Hematopoietic multipotent progenitor cell treated with erythropoietin and hydrocortisone succinate and interleukin-3 and kit ligand, for 17 days (in vitro differentiated cells): ENCODE measurements at regions not wholly inside any gene's neighbourhood (a gene's known extent, or its start where the extent isn't known, plus 50 kb on each side); places are given as distances from the start of the nearest gene placed in this dataset.

Experiments
- DNase-seq: peaks from one replicate; pipeline ENCODE4 v3.0.0-alpha.2; 2015; ENCODE audit warnings: low spot score

DNA sequence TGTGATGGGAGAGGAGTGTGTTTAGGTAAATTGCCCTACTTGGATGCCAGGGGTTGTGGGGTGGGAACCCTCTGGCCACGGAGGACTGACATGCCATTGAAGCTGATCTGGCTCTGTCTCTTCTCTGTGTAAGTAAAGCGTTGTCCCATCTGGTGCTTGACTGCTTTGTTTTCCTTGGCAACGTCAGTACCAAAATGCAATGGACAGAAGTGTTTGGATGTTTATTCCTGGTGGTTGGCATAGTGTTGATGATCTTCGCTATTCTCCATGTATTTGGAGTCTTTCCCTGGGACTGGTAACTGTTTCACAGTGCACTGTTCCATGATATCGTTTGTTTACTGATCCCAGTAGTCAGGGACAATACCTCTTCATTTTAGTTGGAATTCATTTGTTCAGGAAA, 130.5 kb upstream of the MCTP2 start:
- no peak for DNase-seq

DNA sequence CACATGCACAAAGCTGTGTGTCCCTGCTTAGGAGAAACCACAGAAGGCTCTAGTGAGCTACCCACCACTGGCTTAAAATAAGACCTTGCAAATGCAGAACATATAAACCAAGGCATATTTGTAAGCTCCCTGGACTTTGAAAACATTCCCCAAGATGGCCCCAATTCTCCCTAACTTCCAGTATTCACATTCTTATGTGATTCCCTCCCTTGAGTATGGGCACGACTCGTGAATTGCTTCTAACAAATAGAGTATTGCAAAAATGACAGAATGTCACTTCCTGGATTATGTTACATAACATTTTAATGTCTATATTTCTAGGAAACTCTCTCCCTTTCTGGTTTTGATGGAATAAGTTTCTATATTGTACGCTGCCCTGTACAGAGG, 131.8 kb upstream of the MCTP2 start:
- no peak for DNase-seq

DNA sequence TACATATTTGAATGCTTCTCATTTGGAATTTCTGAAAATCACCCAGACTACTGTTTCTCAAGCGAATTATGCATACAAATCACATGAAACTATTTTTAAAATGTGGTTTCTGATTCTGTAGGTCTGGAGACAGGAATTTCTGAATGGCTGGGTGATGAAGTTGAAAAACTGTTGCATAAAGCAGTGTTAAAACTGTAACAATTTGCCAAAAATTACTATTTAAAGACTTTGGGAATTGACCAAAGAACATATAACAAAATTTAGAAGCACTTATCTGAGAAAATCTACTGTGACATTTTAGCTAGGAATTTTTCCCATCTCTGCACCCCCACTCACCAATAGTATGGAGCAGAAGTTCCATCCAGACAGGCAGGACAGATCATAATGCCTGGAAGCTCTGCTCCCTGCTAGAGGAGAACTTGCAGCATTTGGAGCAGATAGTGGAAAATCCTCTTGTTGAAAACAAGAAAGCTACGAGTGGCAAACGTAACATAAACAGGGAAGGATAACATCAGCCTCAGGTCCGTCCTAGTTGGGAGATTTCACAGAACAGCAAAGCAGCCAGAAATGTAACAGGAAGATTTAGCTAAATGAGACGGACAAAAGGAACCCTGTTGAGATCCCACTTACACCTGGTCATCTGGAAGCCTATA, 132.3 kb upstream of the MCTP2 start:
- no peak for DNase-seq

DNA sequence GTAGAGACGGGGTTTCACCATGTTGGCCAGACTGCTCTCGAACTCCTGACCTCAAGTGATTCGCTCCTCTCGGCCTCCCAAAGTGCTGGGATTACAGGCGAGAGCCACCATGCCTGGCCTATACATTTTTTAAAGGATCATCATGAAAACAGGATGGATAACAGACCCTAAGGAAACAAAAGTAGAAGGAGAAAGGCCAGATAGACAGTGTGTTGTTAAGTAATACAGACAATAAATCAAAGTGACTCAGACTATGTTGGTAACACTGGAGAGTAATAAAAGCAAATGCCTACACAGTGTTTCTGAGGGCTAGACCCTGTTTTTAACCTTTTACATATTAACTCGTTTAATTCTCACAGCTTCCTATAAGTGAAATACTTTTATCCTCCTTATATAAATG, 133.8 kb upstream of the MCTP2 start:
- no peak for DNase-seq

DNA sequence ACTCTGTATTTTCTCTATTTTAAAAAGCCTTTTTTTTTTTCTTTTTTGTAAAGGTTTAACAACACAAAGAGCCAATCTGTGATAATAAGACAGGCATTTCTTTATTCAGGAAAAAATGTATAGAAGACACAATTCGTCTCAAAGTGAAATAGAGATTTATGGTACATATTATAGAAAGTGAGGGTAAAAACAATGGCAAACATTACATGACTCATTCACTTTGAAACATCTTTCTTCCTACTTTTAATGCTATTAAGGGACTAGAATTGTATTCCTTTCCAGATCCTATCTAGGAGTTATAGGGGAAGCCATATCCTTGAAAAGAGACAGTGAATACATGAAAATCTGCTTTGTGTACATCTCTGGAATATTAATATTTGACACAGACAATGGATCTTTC, 137.1 kb upstream of the MCTP2 start:
- no peak for DNase-seq

DNA sequence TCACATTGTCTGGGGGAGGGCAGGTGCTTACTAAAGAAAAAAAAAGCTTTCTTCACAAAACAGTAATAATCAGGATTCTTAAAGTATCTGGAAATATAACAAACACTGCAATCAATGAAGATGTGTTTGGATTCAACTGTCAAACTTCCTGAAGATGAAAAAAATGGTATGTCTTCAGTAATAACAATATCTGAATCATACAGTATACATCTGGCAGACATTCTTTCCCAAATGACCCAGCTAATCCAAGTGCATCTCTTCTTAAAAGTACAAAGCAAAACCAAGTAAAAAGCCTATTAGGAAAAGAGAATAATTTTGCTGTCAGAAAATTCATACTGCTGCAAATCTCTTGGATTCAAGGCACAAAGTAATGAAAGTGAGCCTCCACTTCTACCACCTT, 145.0 kb upstream of the MCTP2 start:
- DNase-seq: no peak

DNA sequence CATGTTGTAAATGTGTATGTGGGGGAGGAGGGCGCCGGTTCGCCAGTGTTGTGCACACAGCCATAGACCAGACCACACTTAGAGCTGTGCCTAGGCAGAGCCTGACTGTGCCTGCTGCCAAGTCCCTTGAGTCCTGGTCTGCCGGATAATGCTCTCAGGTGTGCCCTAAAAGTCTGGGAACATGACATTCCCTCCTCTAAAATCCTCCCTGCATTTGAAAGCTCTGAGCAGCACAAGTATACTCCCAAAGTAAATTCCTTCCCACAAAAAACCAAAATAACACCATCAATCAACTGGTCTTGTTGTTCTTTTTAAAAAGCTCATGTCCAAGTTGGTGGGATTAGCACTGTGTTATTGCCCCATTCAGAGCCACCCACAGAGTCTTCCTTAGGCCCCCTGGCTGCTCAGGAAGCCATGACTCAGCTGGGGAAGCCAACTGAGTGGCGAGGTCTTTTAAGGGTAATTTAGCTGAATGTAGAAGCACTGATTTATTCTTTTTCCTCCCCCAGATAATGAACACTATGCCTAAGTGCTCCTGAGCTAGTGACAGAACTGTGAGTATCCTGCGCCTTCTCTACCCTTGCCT, 147.8 kb upstream of the MCTP2 start:
- no peak for DNase-seq

DNA sequence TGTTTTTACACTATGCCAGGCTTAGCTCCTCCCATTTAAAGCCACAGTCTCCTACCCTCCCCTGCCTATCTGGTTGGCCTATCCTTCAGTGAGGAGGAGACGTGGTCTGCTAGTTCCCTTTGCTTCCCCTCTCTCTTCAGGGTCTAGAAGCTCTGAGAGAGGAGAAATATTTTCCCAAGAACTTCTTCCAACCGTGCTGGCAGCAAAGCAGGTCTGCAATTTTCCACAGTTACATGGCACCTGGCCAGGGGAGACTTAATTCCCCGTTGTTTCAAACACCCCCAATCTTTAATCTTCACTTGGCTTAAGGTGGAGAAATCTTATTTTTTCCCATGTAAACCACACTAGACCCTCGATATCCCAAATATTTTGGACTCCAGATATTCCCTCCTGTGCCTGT, 149.5 kb upstream of the MCTP2 start:
- DNase-seq: no peak

DNA sequence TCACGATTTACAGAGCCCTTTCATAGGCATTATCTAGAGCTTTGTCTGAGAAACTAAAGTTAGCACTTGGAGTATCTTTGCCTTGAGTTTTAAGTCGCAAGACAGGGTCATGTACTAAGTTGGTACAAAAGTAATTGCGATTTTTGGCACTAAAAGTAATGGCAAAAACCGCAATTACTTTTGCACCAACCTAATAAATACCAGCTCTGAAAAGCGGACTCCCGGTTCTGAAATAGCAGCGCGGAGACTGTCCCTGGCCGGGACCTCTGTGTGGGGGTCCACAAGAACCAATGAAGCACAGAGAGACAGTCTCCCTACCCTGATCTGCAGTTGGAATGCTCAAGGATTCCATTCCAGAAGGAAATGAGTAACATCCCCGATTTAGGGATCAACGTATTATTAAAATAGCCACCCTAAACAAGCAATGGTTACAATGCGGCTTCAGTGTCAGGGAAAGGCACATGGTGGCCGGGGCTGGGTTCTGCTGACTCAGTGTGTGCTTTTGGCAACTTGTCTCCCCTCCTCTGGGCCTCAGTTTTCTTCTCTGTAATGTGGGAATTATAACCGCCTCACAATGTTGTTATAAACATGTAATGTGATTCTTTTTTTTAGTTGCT, 150.3 kb upstream of the MCTP2 start:
- no peak for DNase-seq

DNA sequence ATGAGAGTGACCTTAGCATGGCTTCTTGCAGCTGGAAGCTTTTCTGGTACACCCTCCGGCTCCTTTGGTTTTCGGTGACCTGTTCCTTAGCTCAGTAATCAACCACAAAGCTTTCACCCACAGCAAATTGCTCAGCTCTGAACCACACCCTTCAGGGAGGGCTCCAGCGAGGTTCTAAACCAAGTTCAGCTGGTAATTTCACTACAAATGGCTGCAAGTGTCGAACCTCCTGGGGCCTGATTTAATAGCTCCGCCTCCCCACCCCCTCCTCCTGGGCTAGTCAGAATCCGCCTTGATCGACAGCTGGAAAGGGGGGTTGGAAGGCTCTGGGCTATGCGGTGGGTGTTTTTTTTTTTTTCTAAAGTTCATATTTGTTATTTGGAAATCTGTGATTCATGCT, 150.9 kb upstream of the MCTP2 start:
- DNase-seq: no peak

DNA sequence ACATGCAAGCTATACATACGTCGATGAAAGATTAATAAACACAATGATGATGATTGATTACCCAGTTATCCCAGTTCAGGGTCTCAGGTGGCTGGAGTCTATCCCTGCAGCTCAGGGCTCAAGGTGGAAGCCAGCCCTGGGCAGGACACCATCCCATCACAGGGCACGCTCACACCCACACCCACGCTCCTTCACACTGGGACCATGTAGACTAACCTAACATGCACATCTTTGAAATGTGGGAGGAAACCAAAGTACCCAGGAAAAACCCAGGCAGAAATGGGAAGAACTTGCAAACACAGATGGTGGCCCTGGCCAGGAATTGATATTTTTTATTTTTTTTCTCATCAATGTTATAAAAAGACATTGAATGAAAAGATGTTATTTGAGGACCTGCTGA, 151.4 kb upstream of the MCTP2 start:
- DNase-seq: no peak

DNA sequence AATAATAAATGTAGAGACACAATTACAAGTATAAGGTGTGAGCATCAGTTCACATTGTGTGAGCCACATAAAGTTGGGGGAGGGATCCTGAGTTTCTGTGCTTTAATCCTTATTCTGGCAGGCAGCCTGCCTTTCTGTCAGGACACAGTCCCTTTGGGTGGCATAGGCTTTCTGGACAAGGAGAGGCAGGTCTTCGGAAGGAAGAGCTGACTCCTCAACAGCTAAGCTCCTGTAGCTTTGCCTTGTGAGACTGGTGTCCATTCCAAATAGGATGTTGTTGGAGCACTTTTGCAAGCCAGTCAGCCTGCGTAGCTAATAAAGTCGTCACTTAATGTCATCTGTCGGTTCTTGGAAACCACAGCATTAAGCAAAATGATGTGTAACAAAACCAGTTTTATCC, 151.9 kb upstream of the MCTP2 start:
- DNase-seq: no peak

DNA sequence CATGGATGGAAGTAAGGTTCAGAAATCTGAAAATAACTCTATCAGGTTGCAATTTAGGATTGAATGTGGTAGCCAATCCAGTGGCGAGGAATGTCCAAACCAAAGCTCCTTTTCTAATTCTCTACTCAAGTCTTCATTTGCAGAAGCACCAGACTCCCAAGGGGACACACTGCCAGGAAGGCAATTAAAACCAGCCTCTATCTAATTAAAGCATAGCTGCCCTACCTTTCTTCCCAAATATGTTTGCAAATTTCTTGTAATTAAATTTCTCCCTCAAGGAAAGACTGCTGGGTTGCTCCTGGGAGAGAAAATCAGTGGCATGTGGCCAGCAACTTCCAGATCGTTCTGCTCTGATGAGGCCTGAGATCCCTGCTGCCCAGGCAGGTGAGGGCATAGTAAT, 153.4 kb upstream of the MCTP2 start:
- no peak for DNase-seq

DNA sequence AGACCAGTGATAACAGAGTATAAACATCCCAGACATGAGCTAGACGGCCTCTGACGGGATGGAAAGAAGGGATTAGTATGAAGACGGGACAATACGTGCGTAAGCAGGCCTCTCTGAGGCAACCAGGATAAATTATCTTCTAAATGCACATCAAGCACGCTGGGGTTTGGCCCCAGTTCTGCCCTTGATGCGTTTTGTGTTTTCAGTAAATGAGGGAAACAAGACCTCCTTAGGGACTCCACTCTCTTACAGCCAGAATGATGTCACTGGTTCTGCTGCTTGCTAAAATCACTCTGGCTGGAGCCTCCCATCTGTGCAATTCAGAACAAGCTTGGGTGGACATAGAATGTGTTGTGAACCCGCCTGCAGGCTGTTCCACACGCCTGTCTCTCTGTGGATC, 156.0 kb upstream of the MCTP2 start:
- DNase-seq: no peak

DNA sequence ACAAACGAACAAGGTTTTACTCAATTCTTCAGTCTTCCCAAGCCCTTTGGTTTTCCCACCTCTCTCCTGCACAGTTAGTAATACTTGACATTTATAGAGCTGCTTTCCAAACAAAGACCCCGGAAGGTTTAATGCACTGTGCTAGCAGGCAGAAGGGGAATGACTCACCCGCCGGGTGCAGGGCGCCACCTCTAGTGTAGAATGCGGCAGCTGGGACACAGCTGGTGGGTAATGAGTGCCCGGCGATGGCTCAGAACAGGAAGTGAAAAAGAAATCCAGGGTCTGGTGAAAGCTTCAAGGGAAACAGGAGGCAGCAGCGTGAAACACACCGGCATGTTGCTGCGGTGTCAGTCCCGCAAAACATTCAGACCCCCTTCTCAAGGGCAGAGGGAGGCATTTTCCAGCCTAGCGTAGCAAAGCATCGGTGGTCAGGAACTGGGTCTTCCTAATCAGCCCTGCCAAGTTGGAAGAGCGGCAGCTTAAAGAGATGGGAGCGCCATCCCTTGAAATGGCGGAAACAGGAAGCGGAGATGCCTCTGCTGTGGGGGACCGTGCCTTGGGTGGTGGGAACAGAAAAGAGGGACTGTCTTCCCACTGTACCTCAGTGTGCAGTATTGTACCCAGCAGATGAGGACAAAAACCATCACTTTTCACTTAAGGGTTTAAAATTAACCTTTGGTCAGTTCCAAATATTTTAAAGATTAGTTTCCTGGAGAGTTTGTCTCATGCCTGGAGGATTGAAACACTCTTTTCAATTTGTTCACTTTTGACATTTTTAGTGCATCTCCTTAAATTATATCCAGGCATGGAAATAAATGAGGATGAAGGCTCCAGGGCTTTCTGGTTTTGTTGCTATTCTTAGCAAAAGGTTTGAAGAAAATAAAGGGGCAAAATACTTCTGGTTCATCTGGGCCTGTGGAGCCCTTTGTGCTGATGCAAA, 160.7 kb upstream of the MCTP2 start:
- no peak for DNase-seq

DNA sequence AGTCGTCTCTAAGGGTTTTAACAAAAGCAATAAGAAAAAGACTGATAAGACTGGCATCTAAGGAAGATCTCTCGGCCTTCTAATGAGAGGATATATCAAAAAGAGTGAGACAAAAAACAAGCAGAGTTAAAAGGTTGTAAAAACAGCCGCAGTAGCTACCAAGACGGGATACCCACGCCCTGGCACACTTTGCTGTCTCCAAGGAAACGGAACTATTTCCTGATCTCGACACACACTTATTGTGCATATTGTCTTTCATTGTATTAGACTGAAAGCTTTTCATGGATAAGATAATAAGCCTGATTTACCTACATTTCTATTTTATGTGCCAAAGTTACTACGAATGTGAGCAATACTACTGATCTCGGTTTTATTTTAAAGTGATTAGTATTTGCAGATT, 161.5 kb upstream of the MCTP2 start:
- no peak for DNase-seq

DNA sequence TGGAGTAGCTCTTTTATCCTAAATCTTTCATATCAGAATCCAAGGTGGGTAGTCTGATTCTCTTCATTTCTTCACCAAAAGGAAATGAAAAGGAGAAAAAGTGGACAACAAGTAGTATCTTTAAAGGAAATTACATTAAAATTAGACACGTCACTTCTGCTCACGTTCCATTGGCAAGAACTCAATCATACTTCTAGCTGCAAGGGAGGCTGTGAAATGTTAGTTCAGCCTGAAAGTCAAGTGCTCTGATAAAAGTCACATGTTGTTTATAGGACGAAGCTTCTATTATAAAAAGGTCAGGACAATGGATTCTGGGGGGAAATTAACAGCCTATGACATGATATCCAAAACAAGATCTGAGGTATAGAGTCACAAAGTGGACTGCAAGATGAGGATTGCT, 164.6 kb upstream of the MCTP2 start:
- no peak for DNase-seq

DNA sequence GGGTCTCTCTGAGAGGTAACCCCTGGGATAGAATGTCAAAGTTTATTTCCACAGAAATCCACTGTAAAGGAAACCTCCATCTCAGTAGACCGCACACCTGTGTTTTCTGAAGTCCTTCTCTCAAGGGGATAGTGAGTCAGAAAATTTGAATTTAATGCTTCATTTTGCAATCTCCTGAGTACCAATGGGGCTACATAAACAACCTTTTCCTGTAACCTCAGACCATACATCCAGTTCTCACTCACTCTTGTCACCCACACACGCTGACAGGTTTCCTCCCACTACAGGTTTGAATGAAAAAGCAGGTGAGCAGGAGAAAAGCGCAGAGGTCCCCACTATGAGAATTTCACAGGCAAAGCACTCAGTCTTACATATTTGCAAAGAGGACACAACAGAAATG, 165.3 kb upstream of the MCTP2 start:
- DNase-seq: no peak

DNA sequence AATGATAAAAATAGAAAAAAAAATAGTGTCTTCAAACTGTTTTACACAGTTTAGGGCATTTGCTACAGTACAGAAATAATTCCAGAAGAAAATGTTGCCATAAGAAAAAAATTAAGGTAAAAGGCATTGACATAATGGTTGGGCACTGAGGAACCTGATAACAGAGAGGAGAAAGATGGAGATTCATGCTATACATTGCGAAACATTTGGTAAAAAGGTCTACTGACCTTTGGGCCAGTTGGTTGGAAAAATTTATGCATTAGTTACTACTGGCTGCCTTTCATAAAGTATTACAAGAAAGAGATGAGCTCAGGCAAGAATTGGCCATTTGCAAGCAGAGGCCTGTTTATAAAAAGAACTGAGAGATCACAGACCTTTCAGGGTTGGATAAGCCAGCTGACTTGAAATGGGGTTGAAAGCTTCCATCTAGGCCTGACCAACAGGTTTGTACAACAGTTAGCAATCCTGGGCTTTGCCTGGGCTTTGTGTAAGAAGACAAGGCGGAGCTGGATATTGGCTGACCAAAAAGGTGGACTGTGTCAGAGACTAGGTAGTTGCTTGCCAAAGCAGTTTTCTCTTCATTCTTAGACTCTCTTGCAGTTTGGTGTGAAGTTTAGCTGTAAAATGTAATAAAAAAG, 166.6 kb upstream of the MCTP2 start:
- no peak for DNase-seq

DNA sequence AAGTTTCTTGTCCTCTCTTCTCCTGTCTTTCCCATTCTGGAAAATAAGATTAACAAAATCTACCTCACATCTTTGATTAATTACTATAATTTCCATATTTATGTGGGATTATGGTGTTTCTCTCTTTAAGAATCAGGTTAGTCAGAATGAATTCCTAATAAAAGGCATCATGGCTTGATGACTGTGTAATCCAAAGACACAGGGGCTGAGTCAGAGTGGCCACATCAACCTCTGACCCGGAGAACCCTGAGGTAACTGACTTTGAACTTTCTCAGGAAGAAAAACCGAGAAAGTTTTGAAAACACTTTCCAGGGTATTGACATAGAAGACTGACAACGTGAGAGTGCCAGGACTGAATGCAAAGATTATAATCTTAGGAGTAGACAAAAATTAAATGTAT, 170.3 kb upstream of the MCTP2 start:
- no peak for DNase-seq

DNA sequence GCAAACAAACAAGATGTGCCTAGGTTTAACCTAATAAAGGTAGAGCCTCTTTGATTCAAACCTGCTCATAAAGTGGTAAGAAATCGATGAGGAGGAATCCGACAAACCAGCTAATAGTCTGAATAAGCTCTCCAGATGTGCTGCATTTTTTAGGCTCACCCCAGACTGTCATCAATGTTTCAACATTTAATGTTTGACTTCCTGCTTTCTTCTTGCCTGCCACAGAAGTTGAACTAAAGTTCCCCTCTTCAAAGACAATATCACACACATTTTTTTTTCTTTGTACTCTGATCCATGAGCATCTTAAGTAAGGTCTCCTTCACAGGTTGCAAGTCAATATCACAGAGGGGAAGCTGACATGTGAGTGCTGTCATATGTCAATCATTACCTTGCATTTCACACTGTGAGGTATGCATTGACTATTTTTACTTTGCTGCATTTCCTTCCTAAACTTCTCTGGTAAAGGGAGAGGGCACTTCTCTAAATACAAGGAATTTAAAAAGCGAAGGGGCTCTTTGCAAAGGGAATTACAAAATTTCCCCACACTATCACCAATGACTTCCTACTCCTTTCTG, 172.3 kb upstream of the MCTP2 start:
- no peak for DNase-seq

DNA sequence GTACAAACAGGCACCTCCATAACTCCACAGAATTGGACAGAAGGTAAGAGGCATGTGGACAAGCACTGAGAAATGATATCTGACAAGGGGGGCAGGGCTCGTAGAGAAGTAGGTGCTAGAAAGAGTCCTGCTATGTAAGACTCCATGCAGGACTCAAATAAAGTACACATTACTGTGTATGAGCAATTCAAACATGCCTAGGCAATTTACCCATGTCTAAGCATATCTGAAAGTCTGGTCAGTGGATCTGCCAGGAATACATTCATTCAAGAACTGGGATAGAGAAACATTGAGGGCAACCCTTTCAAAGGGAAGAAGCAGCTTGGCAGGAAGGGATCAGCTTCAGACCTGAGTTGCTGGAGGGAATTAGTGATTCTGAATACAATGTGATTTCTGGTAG, 174.1 kb upstream of the MCTP2 start:
- DNase-seq: no peak
